ENCODE measurements at regions not wholly inside any gene's neighbourhood (a gene's known extent, or its start where the extent isn't known, plus 50 kb on each side); places are given as distances from the start of the nearest gene placed in this dataset.
"Not testable (repeated sequence)": the region's sequence is repeated elsewhere in the genome, so short reads cannot be mapped to it uniquely, and the experiment has no call there.

DNA sequence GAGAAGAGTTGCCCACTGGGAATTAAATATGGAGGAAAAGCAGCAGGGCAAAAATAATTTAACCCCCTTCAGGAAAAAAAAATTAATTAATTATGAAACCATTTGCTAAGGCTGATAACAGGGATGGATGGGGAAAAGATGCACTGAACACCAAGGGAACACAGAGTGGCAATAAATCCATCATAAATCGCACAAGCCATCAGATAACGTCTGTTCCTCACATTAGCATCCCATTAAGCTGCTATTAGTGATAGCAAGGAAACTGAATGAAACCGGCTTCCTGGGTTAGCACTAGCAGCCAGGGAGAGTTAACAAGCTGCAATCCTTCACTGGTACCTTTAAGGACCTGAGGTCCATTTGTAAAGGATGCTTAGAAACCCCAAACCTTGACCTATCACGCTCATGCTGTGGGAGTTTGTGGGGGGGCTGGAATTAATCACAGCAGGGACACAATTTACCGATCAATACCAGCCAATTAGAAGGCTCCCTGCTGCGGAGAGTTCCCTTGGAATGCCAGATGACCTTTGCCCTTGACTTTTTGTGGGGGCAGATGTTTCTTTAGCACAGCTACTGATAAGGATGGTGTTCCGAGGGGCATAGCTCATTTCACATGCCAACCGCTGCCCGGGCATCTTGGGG is 175.5 kb upstream of the KLF7 start:
- H3K36me3 Mint-ChIP-seq (ENCODE audit: insufficient read depth, unreplicated experiment) = no peaks in the 10 kb centered on the region
- DNase-seq = no peak
- no peak overlapping the region for H3K27ac Mint-ChIP-seq (ENCODE audit: unreplicated experiment)
- TF ChIP-seq, protein P1, sequence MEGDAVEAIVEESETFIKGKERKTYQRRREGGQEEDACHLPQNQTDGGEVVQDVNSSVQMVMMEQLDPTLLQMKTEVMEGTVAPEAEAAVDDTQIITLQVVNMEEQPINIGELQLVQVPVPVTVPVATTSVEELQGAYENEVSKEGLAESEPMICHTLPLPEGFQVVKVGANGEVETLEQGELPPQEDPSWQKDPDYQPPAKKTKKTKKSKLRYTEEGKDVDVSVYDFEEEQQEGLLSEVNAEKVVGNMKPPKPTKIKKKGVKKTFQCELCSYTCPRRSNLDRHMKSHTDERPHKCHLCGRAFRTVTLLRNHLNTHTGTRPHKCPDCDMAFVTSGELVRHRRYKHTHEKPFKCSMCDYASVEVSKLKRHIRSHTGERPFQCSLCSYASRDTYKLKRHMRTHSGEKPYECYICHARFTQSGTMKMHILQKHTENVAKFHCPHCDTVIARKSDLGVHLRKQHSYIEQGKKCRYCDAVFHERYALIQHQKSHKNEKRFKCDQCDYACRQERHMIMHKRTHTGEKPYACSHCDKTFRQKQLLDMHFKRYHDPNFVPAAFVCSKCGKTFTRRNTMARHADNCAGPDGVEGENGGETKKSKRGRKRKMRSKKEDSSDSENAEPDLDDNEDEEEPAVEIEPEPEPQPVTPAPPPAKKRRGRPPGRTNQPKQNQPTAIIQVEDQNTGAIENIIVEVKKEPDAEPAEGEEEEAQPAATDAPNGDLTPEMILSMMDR (IDR thresholded peaks at IDR 0.05; ENCODE audit: unreplicated experiment) = no peak
- CTCF ChIA-PET = no interaction called here
- intact Hi-C loops (cut with micrococcal nuclease; ENCODE audit: unreplicated experiment) = no loop called here
- H3K9me3 Mint-ChIP-seq (ENCODE audit: low read depth, unreplicated experiment) = no peaks in the 10 kb centered on the region
- H3K27me3 Mint-ChIP-seq (ENCODE audit: unreplicated experiment) = no peaks in the 10 kb centered on the region
- H3K4me1 Mint-ChIP-seq (ENCODE audit: low read depth, unreplicated experiment) = no peaks in the 10 kb centered on the region
- no peak overlapping the region for H3K4me3 Mint-ChIP-seq (ENCODE audit: low read depth, unreplicated experiment)
- BruUV-seq (replicated peaks) = no TSS peak

- intact Hi-C loops (cut with micrococcal nuclease; ENCODE audit: unreplicated experiment) = no loop called here
- Mint-ChIP-seq H3K4me1 (ENCODE audit: low read depth, unreplicated experiment) (no peaks in the 10 kb centered on the region), H3K27me3 (ENCODE audit: unreplicated experiment) (no peaks in the 10 kb centered on the region), H3K4me3 (ENCODE audit: low read depth, unreplicated experiment) (no peak overlapping the region), H3K27ac (ENCODE audit: unreplicated experiment) (no peak overlapping the region), H3K36me3 (ENCODE audit: insufficient read depth, unreplicated experiment) (no peaks in the 10 kb centered on the region), H3K9me3 (ENCODE audit: low read depth, unreplicated experiment) (no peaks in the 10 kb centered on the region)
- TF ChIP-seq, protein P1 (IDR thresholded peaks at IDR 0.05; ENCODE audit: unreplicated experiment) = no peak
- DNase-seq = no peak
- CTCF ChIA-PET = no interaction called here
- no TSS peak for BruUV-seq (replicated peaks)
These were observed 176.1 kb upstream of the KLF7 start for GRCh38 chr2:207341804-207342203.

DNA sequence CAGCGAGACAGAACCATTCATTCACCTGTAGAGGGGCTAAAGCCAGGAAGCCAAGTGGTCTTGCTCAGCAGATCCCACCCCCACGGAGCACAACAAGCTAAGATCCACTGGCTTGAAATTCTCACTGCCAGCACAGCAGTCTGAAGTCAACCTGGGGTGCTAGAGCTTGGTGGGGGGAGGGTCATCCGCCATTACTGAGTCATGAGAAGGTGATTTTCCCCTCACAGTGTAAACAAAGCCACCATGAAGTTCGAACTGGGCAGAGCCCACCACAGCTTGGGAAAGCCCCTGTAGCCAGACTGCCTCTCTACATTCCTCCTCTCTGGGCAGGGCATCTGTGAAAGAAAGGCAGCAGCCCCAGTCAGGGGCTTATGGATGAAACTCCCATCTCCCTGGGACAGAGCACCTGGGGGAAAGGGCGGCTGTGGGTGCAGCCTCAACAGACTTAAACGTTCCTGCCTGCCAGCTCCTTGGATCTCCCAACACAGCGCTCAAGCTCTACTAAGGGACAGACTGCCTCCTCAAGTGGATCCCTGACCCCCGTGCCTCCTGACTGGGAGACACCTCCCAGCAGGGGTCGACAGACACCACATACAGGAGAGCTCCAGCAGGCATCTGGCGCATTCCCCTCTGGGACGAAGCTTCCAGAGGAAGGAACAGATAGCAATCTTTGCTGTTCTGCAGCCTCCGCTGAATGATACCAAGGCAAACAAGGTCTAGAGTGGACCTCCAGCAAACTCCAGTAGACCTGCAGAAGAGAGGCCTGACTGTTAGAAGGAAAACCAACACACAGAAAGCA is 179.0 kb upstream of the KLF7 start:
- DNase-seq; CTCF ChIA-PET; BruUV-seq (replicated peaks); H3K9me3 Mint-ChIP-seq (ENCODE audit: low read depth, unreplicated experiment); H3K27ac Mint-ChIP-seq (ENCODE audit: unreplicated experiment); H3K4me3 Mint-ChIP-seq (ENCODE audit: low read depth, unreplicated experiment); H3K36me3 Mint-ChIP-seq (ENCODE audit: insufficient read depth, unreplicated experiment); intact Hi-C loops (cut with micrococcal nuclease; ENCODE audit: unreplicated experiment); H3K27me3 Mint-ChIP-seq (ENCODE audit: unreplicated experiment); H3K4me1 Mint-ChIP-seq (ENCODE audit: low read depth, unreplicated experiment): not testable (repeated sequence)

DNA sequence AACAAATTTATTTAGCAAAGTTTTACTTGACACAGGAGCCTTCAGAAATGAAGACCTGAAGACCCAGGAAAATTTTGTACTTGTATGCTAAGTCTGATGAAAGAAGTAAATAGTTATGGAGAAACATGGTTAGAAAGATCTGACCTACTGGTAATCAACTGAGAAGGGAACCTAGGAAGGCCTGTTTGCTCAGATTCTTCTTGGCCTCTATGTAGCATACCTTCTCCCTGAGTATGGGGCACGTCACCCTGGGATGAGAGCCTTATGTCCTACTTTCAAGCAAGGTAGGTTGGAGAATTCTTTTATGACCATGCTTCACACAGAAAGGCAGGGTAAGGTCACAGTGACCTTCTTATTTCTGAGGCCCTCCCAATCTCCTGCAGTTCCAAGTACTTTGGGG is 178.6 kb upstream of the CREB1 start:
- Mint-ChIP-seq H3K4me1 (ENCODE audit: low read depth, unreplicated experiment) (no peaks in the 10 kb centered on the region), H3K27me3 (ENCODE audit: unreplicated experiment) (no peaks in the 10 kb centered on the region), H3K27ac (ENCODE audit: unreplicated experiment) (no peak overlapping the region), H3K4me3 (ENCODE audit: low read depth, unreplicated experiment) (no peak overlapping the region), H3K9me3 (ENCODE audit: low read depth, unreplicated experiment) (no peaks in the 10 kb centered on the region), H3K36me3 (ENCODE audit: insufficient read depth, unreplicated experiment) (no peaks in the 10 kb centered on the region)
- no TSS peak for BruUV-seq (replicated peaks)
- TF ChIP-seq, protein P1 (IDR thresholded peaks at IDR 0.05; ENCODE audit: unreplicated experiment) = no peak
- CTCF ChIA-PET = no interaction called here
- no peak for DNase-seq
- intact Hi-C loops (cut with micrococcal nuclease; ENCODE audit: unreplicated experiment) = no loop called here
